AG09319 (cell line): ENCODE measurements at regions not wholly inside any gene's neighbourhood (a gene's known extent, or its start where the extent isn't known, plus 50 kb on each side); places are given as distances from the start of the nearest gene placed in this dataset.

Experiments used
- DNase-seq: peaks from one replicate; pipeline ENCODE4 v3.0.0-alpha.2; 2010; ENCODE audit warnings: low read depth; ENCODE audit errors: extremely low read depth
- CTCF ChIP-seq: IDR thresholded peaks from 2 replicates; pipeline ENCODE4 v1.5.1; 2011; ENCODE audit warnings: low read depth, mild to moderate bottlenecking, inconsistent platforms, low read length, moderate library complexity

- DNase-seq = no peak
- TF ChIP-seq CTCF = no peak
These were observed 243.7 kb upstream of the BMPER start for GRCh38 chr7:33661430-33662160.

DNA sequence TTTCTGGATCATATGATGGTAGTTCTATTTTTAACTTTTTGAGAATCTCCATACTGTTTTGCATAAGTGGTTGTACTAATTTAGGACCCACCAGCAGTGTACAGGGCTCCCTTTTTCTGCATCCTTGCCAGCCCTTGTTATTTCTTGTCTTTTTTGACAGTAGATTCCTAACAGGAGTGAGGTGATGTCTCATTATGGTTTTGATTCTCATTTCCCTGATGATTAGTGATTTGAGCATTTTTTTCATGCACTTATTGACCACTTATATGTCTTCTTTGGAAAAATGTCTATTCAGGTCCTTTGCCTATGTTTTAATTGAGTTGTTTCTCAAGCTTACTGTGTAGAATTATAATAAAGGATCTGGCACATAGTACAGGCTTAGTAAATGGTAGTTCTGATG, 238.8 kb upstream of the BMPER start:
- TF ChIP-seq CTCF = no peak
- DNase-seq = no peak

- DNase-seq = no peak
- no peak for TF ChIP-seq CTCF
These were observed 238.1 kb upstream of the BMPER start for GRCh38 chr7:33667196-33667595.

- no peak for DNase-seq
- TF ChIP-seq CTCF = no peak
These were observed 236.1 kb upstream of the BMPER start for GRCh38 chr7:33669251-33669670.

DNA sequence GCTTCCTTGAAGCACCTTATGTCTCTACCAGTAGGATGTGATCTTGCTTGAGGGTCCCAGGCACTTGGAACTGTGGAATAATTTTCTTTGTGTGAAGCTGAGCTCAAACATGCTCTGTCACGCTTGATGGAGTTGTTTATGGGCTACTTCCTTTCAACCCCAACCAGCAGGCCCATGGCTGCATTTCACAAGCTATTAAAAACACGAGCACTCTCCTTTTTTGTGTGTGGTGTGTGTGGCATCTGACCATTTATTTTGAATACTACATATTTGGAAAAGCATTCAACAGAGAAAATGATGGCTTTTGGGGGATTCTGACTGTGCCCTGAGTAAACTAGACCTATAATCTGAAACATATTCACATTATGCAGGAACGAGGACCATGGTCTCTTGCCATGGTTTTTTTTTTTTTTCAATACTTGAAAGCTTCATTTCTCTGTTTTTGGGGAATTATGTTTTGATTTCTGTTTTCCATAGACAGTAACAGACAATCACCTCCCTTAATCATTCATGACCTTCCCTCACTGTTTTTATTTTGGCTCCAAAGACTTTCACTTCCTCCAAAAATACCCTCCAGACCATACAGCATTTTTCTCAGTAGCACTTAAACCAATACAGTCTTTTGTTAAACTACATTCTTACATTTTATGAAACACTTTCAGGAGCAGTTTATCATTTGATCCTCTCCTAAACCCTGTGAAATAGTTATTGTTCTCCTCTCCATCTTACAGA, 233.6 kb upstream of the BMPER start:
- no peak for TF ChIP-seq CTCF
- DNase-seq = no peak

DNA sequence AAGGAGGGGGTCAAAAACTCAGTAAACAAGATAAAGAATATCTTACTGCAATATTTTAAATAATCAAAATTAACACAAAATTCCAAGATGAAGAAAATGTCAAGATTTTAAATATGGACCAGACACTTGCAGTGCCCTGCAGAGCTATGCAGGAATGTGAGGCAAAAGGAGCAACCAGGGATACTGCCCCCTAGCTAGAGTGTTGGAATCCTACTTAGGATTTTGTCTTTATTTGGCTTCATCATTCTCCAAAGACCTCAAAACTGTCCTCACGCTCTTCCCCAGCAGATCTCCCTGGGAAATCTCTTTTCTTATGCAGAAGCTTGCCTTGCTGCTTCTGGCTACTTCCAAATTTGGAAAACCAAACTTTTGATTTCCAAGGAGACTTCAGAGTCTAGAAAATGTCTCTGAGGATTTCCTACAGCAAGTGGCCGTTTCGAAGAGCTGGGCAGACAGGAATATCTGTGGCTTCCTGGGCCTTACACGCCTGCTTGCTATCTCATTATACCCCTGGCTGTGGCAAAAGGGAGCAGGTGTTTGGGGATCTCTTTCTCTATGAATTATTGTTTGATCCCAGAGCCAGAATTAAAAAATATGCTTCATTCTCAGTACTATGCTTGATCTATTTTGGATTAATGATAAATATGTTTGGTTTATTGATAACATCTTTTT, 232.2 kb upstream of the BMPER start:
- no peak for TF ChIP-seq CTCF
- no peak for DNase-seq

DNA sequence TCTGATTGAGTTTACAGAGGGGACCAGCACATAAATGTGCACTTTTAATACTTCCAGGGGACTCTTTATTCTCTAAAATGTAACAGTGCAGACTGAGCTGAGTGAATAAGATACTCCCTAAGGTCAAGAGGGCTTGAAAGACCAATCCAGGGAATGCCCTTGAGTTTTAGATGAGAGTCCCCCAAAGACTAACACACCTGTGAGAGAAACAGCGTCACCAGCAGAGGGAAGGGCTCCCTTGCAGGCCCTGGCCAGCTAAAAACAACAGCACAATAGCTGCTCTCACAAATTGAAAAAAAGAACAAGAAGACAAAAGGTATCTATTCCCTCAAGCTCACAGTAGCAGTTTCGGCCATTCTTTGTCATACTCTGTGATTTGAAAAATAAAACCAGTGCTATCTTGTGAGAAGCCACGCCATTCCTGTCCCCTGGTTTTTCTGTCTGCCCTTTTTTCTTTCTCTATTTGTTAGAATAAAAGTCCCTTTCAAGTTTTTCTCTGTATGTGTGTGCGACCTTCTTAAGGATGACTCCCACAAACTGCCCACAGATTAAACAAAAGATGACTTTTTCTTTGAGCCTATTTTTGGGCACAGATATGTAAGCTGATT, 230.4 kb upstream of the BMPER start:
- no peak for DNase-seq
- TF ChIP-seq CTCF = no peak
